HuH-7.5 (cell line): ENCODE measurements at regions not wholly inside any gene's neighbourhood (a gene's known extent, or its start where the extent isn't known, plus 50 kb on each side); places are given as distances from the start of the nearest gene placed in this dataset.
"Not testable (repeated sequence)": the region's sequence is repeated elsewhere in the genome, so short reads cannot be mapped to it uniquely, and the experiment has no call there.

ENCODE experiments used
- DNase-seq: peaks from one replicate; pipeline ENCODE4 v3.0.0; 2011; ENCODE audit warnings: low spot score

GRCh38 chr3:96483781-96484180 is 330.6 kb upstream of the EPHA6 start:
- no peak for DNase-seq

- DNase-seq: no peak
These were observed 325.7 kb upstream of the EPHA6 start for GRCh38 chr3:96488708-96489107.

- DNase-seq: no peak
These were observed 323.4 kb upstream of the EPHA6 start for GRCh38 chr3:96491023-96491422.

- no peak for DNase-seq
These were observed 322.5 kb upstream of the EPHA6 start for GRCh38 chr3:96491868-96492267.

- DNase-seq: no peak
These were observed 304.1 kb upstream of the EPHA6 start for GRCh38 chr3:96510334-96510733.

GRCh38 chr3:96537165-96537564 is 277.2 kb upstream of the EPHA6 start:
- DNase-seq: no peak

- no peak for DNase-seq
These were observed 276.2 kb upstream of the EPHA6 start for GRCh38 chr3:96538186-96538585.

GRCh38 chr3:96548073-96548472 is 266.3 kb upstream of the EPHA6 start:
- no peak for DNase-seq

GRCh38 chr3:96576935-96577334 is 237.5 kb upstream of the EPHA6 start:
- no peak for DNase-seq

- no peak for DNase-seq
These were observed 230.3 kb upstream of the EPHA6 start for GRCh38 chr3:96584066-96584465.

- DNase-seq: not testable (repeated sequence)
These were observed 207.5 kb upstream of the EPHA6 start for GRCh38 chr3:96606865-96607264.

GRCh38 chr3:96619475-96619874 is 194.9 kb upstream of the EPHA6 start:
- no peak for DNase-seq

- DNase-seq: no peak
These were observed 191.5 kb upstream of the EPHA6 start for GRCh38 chr3:96622878-96623277.

- no peak for DNase-seq
These were observed 183.3 kb upstream of the EPHA6 start for GRCh38 chr3:96631050-96631449.

GRCh38 chr3:96646596-96646995 is 167.8 kb upstream of the EPHA6 start:
- no peak for DNase-seq

- DNase-seq: no peak
These were observed 156.7 kb upstream of the EPHA6 start for GRCh38 chr3:96657710-96658109.

GRCh38 chr3:96671861-96672595 is 142.4 kb upstream of the EPHA6 start:
- not testable (repeated sequence) for DNase-seq

- no peak for DNase-seq
These were observed 137.2 kb upstream of the EPHA6 start for GRCh38 chr3:96677156-96677555.

- no peak for DNase-seq
These were observed 136.1 kb upstream of the EPHA6 start for GRCh38 chr3:96678325-96678724.

- DNase-seq: no peak
These were observed 113.8 kb upstream of the EPHA6 start for GRCh38 chr3:96700322-96701315.

GRCh38 chr3:96705895-96706294 is 108.5 kb upstream of the EPHA6 start:
- no peak for DNase-seq

GRCh38 chr3:96706509-96706908 is 107.9 kb upstream of the EPHA6 start:
- no peak for DNase-seq

GRCh38 chr3:96711816-96712215 is 102.6 kb upstream of the EPHA6 start:
- DNase-seq: peak; percentile 9
